WTC11 (cell line): ENCODE measurements at regions not wholly inside any gene's neighbourhood (a gene's known extent, or its start where the extent isn't known, plus 50 kb on each side); places are given as distances from the start of the nearest gene placed in this dataset.

ENCODE experiments used
- ATAC-seq: fragments of 200-7000 bp; cut with Tn5 transposase; 2 replicates; pipeline ENCODE4 v1.10.0; 2021; ENCODE audit warnings: mild to moderate bottlenecking, moderate library complexity
- CTCF ChIA-PET: fragments of 300-600 bp; sonication (Branson Sonifier 250); formaldehyde crosslinking; loops from one replicate; lab custom pipeline; 2021; ENCODE audit warnings: antibody characterized with exemption; lab: Charles Lee
- POLR2A ChIA-PET: fragments of 350-600 bp; sonication (Branson Sonifier 250); formaldehyde crosslinking; loops from one replicate; lab custom pipeline; 2021; ENCODE audit warnings: antibody characterized with exemption; lab: Charles Lee
- DNase-seq: peaks from one replicate; pipeline ENCODE4 v3.0.0; 2021; ENCODE audit warnings: low spot score
- H3K27ac Mint-ChIP-seq: 2 replicates; pipeline ENCODE4 v1.8.0; 2021; ENCODE audit warnings: mixed read lengths
- H3K27me3 Mint-ChIP-seq: 2 replicates; pipeline ENCODE4 v1.8.0; 2021; ENCODE audit warnings: low read depth, mild to moderate bottlenecking, moderate library complexity, mixed read lengths
- H3K36me3 Mint-ChIP-seq: 2 replicates; pipeline ENCODE4 v1.8.0; 2021; ENCODE audit warnings: mixed read lengths
- H3K4me1 Mint-ChIP-seq: 2 replicates; pipeline ENCODE4 v1.8.0; 2022; ENCODE audit warnings: mixed read lengths
- H3K4me3 Mint-ChIP-seq: 2 replicates; pipeline ENCODE4 v1.8.0; 2021; ENCODE audit warnings: mild to moderate bottlenecking, moderate library complexity, mixed read lengths
- H3K9me3 Mint-ChIP-seq: 2 replicates; pipeline ENCODE4 v1.8.0; 2021; ENCODE audit warnings: mixed read lengths
- AFF4 ChIP-seq: sonication (generic); formaldehyde crosslinking; IDR thresholded peaks from 2 replicates; pipeline ENCODE4 v1.8.1; 2023; ENCODE audit warnings: mild to moderate bottlenecking, missing genetic modification reagents, borderline replicate concordance
- ARID4B ChIP-seq: sonication (generic); formaldehyde crosslinking; IDR thresholded peaks from 2 replicates; pipeline ENCODE4 v1.8.0; 2023; ENCODE audit warnings: missing genetic modification reagents, mild to moderate bottlenecking, borderline replicate concordance
- FOXJ3 ChIP-seq: sonication (generic); formaldehyde crosslinking; IDR thresholded peaks from 2 replicates; pipeline ENCODE4 v1.9.0; 2021; ENCODE audit warnings: missing genetic modification reagents, mild to moderate bottlenecking, borderline replicate concordance
- IRF2 ChIP-seq: sonication (generic); formaldehyde crosslinking; IDR thresholded peaks from 2 replicates; pipeline ENCODE4 v1.8.0; 2022; ENCODE audit warnings: low read depth, missing genetic modification reagents, borderline replicate concordance
- MYBL2 ChIP-seq: sonication (generic); formaldehyde crosslinking; IDR thresholded peaks from 2 replicates; pipeline ENCODE4 v1.8.1; 2023; ENCODE audit warnings: mild to moderate bottlenecking, moderate library complexity, missing genetic modification reagents
- NR1H2 ChIP-seq: sonication (generic); formaldehyde crosslinking; IDR thresholded peaks from 2 replicates; pipeline ENCODE4 v1.9.0; 2021; ENCODE audit warnings: mild to moderate bottlenecking, moderate library complexity, missing genetic modification reagents
- OVOL2 ChIP-seq: fragments of 250-450 bp; sonication (Bioruptor Pico); IDR thresholded peaks from 2 replicates; pipeline ENCODE4 v1.9.0; 2021; ENCODE audit warnings: mild to moderate bottlenecking, borderline replicate concordance
- SOX15 ChIP-seq: fragments of 250-450 bp; sonication (Bioruptor Pico); IDR thresholded peaks from 2 replicates; pipeline ENCODE4 v1.9.0; 2021; ENCODE audit warnings: mild to moderate bottlenecking
- SP1 ChIP-seq: sonication (generic); formaldehyde crosslinking; conservative IDR thresholded peaks from 2 replicates; pipeline ENCODE4 v1.8.1; 2022; ENCODE audit warnings: missing genetic modification reagents
- ZNF121 ChIP-seq: sonication (generic); formaldehyde crosslinking; IDR thresholded peaks from 2 replicates; pipeline ENCODE4 v1.8.0; 2023; ENCODE audit warnings: missing genetic modification reagents
- ZNF532 ChIP-seq: fragments of 250-450 bp; sonication (Bioruptor Pico); IDR thresholded peaks from 2 replicates; pipeline ENCODE4 v1.9.0; 2021; ENCODE audit warnings: mild to moderate bottlenecking, borderline replicate concordance
- ZNF671 ChIP-seq: fragments of 250-450 bp; sonication (Bioruptor Pico); IDR thresholded peaks from 2 replicates; pipeline ENCODE4 v1.8.0; 2021; ENCODE audit warnings: mild to moderate bottlenecking
- TF ChIP-seq, protein P1 (sequence below): sonication (generic); formaldehyde crosslinking; IDR thresholded peaks from 2 replicates; pipeline ENCODE4 v1.8.0; 2022; ENCODE audit warnings: mild to moderate bottlenecking, missing genetic modification reagents
- TF ChIP-seq, protein P2 (sequence below): sonication (generic); formaldehyde crosslinking; IDR thresholded peaks from 2 replicates; pipeline ENCODE4 v1.8.0; 2022; ENCODE audit warnings: mild to moderate bottlenecking, missing genetic modification reagents

DNA sequence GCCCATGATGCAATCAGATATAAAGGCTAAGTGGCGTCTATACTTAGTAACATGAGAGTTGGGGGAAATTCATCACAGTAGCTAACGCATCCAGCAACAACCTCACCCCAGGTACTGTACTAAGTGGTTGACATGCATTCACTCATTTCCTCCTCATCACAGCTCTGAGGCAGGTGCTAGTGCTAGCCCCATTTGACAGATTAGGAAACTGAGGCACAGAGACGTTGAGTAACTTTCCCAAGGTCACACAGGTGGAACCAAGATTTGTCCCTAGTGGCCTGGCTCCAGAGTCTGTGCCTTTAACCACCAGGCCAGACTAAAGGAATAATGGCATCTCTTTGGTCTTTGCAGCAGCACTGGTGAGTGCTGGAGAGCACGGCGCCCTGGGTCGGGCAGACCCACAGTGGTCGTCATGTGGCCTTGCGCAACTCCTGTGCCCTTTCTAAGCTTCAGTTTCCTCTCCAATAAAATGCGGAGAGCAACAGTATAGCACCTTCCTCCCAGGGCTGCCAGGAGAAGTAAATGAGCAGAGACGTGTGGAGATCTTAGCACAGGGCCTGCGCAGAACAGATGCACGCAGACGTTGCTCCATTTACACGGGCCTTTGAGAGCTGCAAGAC, 186.4 kb downstream of the BCOR start (continued):
- TF ChIP-seq NR1H2 (CRISPR knock-in tag): no peak
- no peak for TF ChIP-seq SOX15
- no peak for TF ChIP-seq AFF4 (CRISPR knock-in tag)
- no peak for TF ChIP-seq IRF2
- TF ChIP-seq, protein P1, sequence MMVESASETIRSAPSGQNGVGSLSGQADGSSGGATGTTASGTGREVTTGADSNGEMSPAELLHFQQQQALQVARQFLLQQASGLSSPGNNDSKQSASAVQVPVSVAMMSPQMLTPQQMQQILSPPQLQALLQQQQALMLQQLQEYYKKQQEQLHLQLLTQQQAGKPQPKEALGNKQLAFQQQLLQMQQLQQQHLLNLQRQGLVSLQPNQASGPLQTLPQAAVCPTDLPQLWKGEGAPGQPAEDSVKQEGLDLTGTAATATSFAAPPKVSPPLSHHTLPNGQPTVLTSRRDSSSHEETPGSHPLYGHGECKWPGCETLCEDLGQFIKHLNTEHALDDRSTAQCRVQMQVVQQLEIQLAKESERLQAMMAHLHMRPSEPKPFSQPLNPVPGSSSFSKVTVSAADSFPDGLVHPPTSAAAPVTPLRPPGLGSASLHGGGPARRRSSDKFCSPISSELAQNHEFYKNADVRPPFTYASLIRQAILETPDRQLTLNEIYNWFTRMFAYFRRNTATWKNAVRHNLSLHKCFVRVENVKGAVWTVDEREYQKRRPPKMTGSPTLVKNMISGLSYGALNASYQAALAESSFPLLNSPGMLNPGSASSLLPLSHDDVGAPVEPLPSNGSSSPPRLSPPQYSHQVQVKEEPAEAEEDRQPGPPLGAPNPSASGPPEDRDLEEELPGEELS (CRISPR knock-in tag): no peak

DNA sequence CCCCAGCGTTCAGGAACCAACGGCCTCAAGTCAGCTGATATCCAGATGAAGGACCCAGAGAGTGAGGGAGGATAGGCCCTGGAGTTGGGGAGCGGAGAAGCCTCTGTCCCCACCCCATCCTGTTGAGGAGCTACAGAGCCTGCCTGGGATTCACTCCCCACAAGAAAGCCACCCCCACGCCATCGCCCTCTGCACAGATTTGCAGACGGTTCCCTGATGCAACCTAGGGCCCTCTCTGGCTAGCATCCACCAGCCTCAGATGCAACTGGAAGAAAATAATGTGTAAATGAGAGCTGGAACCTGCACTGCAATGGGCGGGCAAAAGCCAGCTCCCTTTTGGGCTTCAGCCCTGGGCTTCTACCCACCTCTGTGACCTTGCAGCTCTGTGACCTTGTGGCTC, 185.6 kb downstream of the BCOR start:
- ChIA-PET POLR2A (no interaction called here), CTCF (no interaction called here)
- no peak for DNase-seq
- ATAC-seq: no peak
- peaks cover 12% of the 10 kb centered on the region for H3K27me3 Mint-ChIP-seq
- no peaks in the 10 kb centered on the region for H3K9me3 Mint-ChIP-seq
- no peak overlapping the region for H3K27ac Mint-ChIP-seq
- no peaks in the 10 kb centered on the region for H3K36me3 Mint-ChIP-seq
- no peak overlapping the region for H3K4me3 Mint-ChIP-seq
- H3K4me1 Mint-ChIP-seq: peaks cover 8% of the 10 kb centered on the region
- TF ChIP-seq SP1 (CRISPR knock-in tag): no peak
- TF ChIP-seq, protein P2, sequence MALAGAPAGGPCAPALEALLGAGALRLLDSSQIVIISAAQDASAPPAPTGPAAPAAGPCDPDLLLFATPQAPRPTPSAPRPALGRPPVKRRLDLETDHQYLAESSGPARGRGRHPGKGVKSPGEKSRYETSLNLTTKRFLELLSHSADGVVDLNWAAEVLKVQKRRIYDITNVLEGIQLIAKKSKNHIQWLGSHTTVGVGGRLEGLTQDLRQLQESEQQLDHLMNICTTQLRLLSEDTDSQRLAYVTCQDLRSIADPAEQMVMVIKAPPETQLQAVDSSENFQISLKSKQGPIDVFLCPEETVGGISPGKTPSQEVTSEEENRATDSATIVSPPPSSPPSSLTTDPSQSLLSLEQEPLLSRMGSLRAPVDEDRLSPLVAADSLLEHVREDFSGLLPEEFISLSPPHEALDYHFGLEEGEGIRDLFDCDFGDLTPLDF: no peak
- TF ChIP-seq ZNF671 (CRISPR knock-in tag): no peak
- no peak for TF ChIP-seq ZNF121 (CRISPR knock-in tag)

DNA sequence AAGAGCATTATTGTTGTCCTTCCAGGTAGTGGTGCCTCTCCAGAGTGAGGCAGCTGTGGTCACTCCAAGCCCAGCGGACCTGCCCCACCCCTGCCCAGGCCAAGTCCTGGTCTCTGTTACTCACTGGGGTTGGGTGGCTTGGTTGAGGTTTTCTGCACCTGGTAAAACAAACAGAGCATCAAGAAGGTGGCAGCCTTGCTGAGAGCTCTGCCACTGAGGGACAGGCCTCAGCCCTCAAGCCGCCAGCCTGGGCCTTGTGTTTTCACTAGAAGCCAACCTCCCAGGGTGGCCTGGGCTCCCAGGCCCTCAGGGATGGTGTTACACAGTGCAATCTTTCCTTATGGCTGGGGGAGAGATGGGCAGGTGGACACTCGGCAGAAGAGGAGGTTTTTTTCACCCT, 182.7 kb downstream of the BCOR start:
- CTCF ChIA-PET: interaction anchor here (0.5 kb wide), 1 partner anchor 116 kb away, joined by 3 read pairs; no protein-coding TSS in a partner anchor
- H3K27ac Mint-ChIP-seq: no peak overlapping the region
- no peak overlapping the region for H3K4me3 Mint-ChIP-seq
- no peak for TF ChIP-seq MYBL2 (CRISPR knock-in tag)
- no peak for TF ChIP-seq OVOL2 (CRISPR knock-in tag)
- H3K9me3 Mint-ChIP-seq: no peaks in the 10 kb centered on the region
- peaks cover 2% of the 10 kb centered on the region; the same call in 1 of the 2 replicates for H3K27me3 Mint-ChIP-seq
- POLR2A ChIA-PET: no interaction called here
- DNase-seq: no peak
- ATAC-seq: no peak
- H3K4me1 Mint-ChIP-seq: no peaks in the 10 kb centered on the region
- H3K36me3 Mint-ChIP-seq: no peaks in the 10 kb centered on the region

DNA sequence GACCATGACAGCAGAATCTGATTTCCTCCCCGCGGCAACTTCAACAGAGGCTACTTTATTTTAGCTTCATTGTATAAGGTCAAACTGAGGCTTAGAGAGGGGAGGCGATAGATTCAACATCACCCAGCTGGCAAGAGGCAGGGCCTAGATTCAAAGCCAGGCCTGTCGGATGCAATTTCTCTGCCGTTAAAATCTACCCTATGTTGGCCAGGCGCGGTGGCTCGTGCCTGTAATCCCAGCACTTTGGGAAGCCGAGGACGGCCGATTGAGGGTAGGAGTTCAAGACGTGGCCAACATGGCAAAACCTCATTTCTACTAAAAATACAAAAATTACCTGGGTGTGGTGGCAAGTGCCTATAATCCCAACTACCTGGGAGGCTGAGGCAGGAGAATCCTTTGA, 182.2 kb downstream of the BCOR start:
- ATAC-seq (no peak), DNase-seq (no peak)
- H3K27ac Mint-ChIP-seq: no peak overlapping the region
- ChIA-PET POLR2A (no interaction called here), CTCF (no interaction called here)
- H3K4me3 Mint-ChIP-seq: no peak overlapping the region
- no peaks in the 10 kb centered on the region for H3K9me3 Mint-ChIP-seq
- no peaks in the 10 kb centered on the region for H3K36me3 Mint-ChIP-seq
- peaks cover 2% of the 10 kb centered on the region; the same call in 1 of the 2 replicates for H3K27me3 Mint-ChIP-seq
- H3K4me1 Mint-ChIP-seq: no peaks in the 10 kb centered on the region
- no peak for TF ChIP-seq FOXJ3 (CRISPR knock-in tag)
- no peak for TF ChIP-seq ARID4B (CRISPR knock-in tag)
- no peak for TF ChIP-seq ZNF532
